ENCODE measurements at regions not wholly inside any gene's neighbourhood (a gene's known extent, or its start where the extent isn't known, plus 50 kb on each side); places are given as distances from the start of the nearest gene placed in this dataset.

GRCh38 chr10:35912615-35913569 lies 270.8 kb upstream of the FZD8 start:
- H3K79me2 ChIP-seq (ENCODE audit: insufficient read depth, low read length): no peaks in the 10 kb centered on the region
- H3K9ac ChIP-seq (ENCODE audit: low read length): no peak overlapping the region
- H3K4me1 ChIP-seq (ENCODE audit: control insufficient read depth in 1 of 2, insufficient read depth in 2 of 2, low read length in 2 of 2): no peaks in the 10 kb centered on the region
- ChIA-PET RAD21 (ENCODE audit: low non-redundant PET in 1 of 2, low total read pairs in 2 of 2, uncharacterized antibody in 2 of 2, unreplicated experiment in 2 of 2) (no interaction called here), CTCF (no interaction called here), POLR2A (no interaction called here)
- intact Hi-C loops (cut with micrococcal nuclease): no loop called here
- no peak for DNase-seq (ENCODE audit: low read depth, low spot score)
- no peak overlapping the region for H3K4me2 ChIP-seq (ENCODE audit: low read length)
- no peak for ATAC-seq
- no peaks in the 10 kb centered on the region for H3K9me3 ChIP-seq (ENCODE audit: control insufficient read depth in 1 of 2, insufficient read depth in 1 of 2, low read depth in 1 of 2, low read length in 2 of 2)
- H3K36me3 ChIP-seq (ENCODE audit: control insufficient read depth in 1 of 2, insufficient read depth in 2 of 2, low read length in 2 of 2): no peaks in the 10 kb centered on the region
- H3K27ac ChIP-seq (ENCODE audit: low read depth, low read length): no peak overlapping the region
- no peaks in the 10 kb centered on the region for H3K27me3 ChIP-seq (ENCODE audit: insufficient read depth, low read length)
- H3K4me3 ChIP-seq (replicated peaks in 1 of 2; ENCODE audit: low read depth in 1 of 2, low read length in 2 of 2): no peak overlapping the region
- TF ChIP-seq CTCF (IDR thresholded peaks at IDR 0.05 in 2 of 3, conservative IDR thresholded peaks at IDR 0.05 in 1 of 3; ENCODE audit: borderline replicate concordance in 1 of 3, insufficient read depth in 1 of 3, low read depth in 2 of 3, low read length in 2 of 3) (no peak), SRF (IDR thresholded peaks at IDR 0.05; ENCODE audit: low read depth) (no peak), EGR1 (IDR thresholded peaks at IDR 0.05; ENCODE audit: low read depth) (no peak), EZH2 (IDR thresholded peaks at IDR 0.05) (no peak), SP1 (IDR thresholded peaks at IDR 0.05; ENCODE audit: low read depth) (no peak), YY1 (IDR thresholded peaks at IDR 0.05; ENCODE audit: extremely low read depth, insufficient replicate concordance, low read depth, low read length) (no peak), TCF7L2 (IDR thresholded peaks at IDR 0.05; ENCODE audit: borderline replicate concordance, extremely low read depth, insufficient read depth, insufficient read length) (no peak)
- H4K20me1 ChIP-seq (ENCODE audit: insufficient read depth): no peaks in the 10 kb centered on the region
- H3K9me2 ChIP-seq (ENCODE audit: insufficient read depth): no peaks in the 10 kb centered on the region
- BruUV-seq (replicated peaks): no TSS peak
- no peak overlapping the region for H2AFZ ChIP-seq (ENCODE audit: low read depth, low read length, poor library complexity, severe bottlenecking)
